NCI-H82 (cell line): ENCODE measurements at regions not wholly inside any gene's neighbourhood (a gene's known extent, or its start where the extent isn't known, plus 50 kb on each side); places are given as distances from the start of the nearest gene placed in this dataset.
"Not testable (repeated sequence)": the region's sequence is repeated elsewhere in the genome, so short reads cannot be mapped to it uniquely, and the experiment has no call there.

Source experiments
- DNase-seq: peaks from one replicate; lab custom pipeline; 2025; lab: John Stamatoyannopoulos, UW

DNA sequence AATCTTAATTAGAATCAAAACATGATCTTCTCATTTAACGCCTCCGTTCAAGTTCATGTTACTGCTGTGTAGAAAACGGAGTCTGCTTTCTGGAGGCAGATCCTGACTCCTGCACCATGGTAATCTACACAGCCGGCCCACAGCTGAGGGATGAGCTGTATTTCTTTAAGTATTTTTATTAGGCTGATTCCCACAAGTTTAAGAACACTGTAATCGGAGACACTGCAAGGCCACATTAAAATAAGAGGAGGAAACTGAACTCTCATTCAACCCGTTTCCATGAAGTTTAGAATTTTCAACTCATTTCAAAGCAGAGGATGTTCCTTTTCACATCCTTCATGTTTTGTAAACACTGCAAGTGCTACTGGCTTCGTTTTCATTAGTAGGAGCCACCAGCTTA is 372.2 kb downstream of the NFIB start:
- no peak for DNase-seq

GRCh38 chr9:13939701-13940490 is 374.0 kb downstream of the NFIB start:
- no peak for DNase-seq

DNA sequence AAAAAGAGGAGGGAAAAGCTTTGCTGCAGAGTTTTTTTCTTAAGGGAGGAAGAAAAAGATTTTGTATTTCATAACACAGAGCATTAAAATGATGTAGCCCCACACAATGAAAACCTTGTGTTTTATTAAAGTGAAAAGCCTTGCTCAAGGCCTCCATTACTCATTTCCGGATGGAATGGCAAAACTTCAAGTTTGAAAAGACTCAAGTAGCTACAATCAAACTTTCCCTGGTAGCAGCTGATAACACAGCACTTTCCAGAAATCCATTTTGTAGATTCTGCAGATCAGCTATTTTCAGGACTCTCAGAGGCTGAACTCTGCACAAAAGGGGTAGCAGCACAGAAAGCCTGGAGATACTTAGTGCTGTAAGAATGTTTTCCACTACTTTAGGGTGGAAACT is 374.8 kb downstream of the NFIB start:
- no peak for DNase-seq

DNA sequence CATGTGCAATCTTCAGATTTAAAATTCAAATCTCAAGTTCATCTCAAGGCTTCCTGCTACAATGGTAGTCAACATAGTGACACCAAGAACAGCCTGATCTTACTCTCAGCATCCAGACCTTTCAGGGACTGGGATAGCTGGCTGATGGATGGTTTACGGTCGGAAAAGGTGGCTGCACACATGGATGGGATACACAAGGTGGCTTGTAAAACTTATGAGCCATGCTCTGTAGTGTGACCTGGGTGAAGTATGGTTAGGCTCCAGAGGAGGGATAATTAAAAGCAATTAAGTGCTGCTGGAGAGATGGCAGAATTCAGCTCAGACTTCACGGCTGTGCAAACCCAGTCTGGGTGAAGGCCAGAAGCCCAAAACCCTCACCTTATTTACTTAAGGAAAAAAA is 379.5 kb downstream of the NFIB start:
- no peak for DNase-seq

DNA sequence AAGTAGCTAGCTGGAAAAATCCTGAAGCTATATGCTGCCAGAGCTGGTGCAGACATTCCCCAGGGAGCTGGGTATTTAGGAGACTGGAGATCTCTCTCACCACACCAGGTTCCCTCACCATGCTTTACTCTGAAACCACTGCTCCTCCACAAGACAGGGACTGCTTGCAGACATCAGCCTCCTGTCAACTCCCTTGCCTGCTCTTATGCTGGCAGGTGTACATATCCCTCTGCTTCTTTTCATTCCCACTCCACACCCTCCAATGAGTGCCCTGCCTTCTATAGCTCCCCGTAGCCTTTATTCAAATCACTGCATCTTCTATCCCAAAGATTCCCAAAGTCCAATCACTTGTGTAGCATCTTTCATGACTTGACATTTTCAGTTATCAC is 380.7 kb downstream of the NFIB start:
- no peak for DNase-seq

GRCh38 chr9:13932528-13933267 is 381.2 kb downstream of the NFIB start:
- no peak for DNase-seq

- DNase-seq: no peak
Observed at GRCh38 chr9:13929013-13929412, 384.9 kb downstream of the NFIB start.

- no peak for DNase-seq
Observed at GRCh38 chr9:13923381-13923780, 390.6 kb downstream of the NFIB start.

DNA sequence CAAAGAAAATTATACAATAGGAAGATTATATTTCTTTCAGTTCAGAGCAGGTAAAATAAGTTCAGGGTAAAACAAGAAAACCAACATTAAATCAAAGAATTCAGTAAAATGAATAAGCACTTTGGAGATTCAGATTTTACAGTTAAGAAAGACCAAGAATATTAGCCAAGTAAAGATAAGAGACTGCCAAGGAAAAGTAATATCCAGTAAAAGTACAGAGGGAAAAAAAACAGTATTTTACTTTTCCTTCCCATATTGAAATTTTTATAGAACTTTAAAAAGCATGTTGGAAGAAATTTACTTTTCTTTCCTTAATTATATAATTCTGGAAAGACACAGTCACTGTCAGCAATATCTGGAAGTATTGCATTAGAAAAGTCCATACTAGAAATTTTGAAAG is 393.4 kb downstream of the NFIB start:
- no peak for DNase-seq

GRCh38 chr9:13919401-13919800 is 394.5 kb downstream of the NFIB start:
- no peak for DNase-seq

DNA sequence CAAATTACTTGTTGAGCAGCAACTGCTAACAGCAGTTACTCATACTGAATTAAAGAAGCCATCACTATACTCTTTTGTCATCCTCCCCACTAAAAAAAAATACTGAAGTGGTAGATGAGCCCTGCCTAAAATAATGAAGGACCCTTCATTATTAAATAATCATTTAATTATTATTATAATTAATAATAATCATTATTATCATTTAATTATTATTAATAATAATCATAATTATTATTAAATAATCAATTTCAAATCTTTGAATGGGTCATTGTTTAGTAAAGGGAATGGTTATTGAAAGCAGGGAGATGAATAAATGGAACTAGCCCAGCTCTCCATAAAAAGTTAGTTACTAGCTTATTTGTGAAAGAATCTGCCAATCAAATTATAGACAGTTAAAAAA is 396.4 kb downstream of the NFIB start:
- DNase-seq: no peak

GRCh38 chr9:13915591-13916301 is 398.2 kb downstream of the NFIB start:
- no peak for DNase-seq

DNA sequence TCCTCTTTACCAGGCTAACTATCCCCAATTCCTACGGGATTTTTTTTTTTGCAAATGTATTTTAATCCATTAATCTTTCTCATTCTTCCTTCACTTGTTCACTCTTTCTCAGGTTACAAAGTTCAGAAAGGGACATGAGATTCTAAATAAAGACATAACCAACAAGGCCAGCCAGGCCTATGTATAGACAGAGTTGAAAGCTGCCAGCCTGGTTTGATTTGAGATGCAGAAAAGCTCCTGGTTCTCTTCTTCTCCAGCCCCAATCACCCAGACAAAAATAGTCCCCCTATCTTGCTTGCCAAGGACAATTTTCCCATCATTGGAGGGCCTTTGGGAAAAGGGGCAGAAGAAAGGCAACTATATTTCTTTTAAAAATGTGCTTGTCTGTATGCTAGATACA is 398.8 kb downstream of the NFIB start:
- no peak for DNase-seq

GRCh38 chr9:13911473-13911872 is 402.5 kb downstream of the NFIB start:
- DNase-seq: no peak

- DNase-seq: not testable (repeated sequence)
Observed at GRCh38 chr9:13907842-13908241, 406.1 kb downstream of the NFIB start.

DNA sequence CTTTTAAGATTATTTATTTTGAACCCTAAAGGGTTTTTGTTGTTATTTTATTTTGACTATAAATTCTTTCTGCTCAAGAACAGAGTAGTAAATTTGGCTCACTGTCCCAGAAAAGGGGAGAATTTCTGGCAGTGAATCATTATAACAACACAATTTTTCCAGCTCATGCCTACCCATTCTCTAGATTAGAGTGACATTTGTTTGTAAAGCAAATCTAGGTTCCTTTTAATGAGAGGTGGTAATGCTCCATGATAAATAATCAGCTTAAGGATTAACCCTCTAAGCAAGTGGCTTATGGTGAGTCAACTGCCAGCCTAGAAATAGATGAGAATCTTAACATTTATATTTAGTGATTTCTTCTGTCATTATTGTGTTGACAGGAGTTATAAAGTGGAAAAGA is 409.2 kb downstream of the NFIB start:
- DNase-seq: peak; percentile 87

GRCh38 chr9:13904311-13904710 is 409.6 kb downstream of the NFIB start:
- peak; percentile 6 for DNase-seq

DNA sequence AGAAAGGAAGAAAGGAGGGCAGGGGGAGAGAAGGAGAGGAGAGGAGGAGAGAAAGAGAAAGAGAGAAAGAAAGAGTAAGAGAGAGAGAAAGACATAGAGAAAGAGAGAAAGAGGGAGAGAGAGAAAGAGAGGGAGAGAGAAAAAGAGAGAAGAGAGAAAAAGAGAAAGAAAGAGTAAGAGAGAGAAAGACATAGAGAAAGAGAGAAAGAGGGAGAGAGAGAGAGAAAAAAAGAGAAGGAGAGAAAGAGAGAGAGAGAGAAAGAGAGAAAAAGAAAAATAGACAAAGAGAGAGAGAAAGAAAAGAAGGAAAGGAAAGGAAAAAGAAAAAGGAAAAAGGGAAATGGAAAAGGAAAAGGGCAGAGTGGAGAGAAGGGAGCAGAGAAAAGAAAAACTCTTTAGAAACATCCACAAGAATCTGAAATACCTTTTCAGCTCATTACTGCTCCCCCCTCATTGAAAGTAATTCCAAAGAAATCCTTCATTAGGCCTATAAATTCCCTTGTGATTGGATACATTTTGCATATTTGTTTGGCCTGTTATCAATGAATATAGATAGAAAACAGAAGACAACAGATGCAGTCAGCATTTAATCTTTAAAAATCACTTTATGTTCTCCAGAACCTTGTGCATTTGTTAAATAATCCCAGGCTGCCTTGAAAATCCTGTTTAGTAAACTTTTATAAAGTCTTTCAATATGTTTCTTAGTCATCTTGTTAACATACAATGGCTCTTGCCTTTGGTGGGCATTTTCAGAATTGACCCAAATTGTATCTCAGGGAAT is 411.5 kb downstream of the NFIB start:
- no peak for DNase-seq

GRCh38 chr9:13901176-13901575 is 412.8 kb downstream of the NFIB start:
- DNase-seq: no peak

GRCh38 chr9:13900449-13900848 is 413.5 kb downstream of the NFIB start:
- peak; percentile 7 for DNase-seq

DNA sequence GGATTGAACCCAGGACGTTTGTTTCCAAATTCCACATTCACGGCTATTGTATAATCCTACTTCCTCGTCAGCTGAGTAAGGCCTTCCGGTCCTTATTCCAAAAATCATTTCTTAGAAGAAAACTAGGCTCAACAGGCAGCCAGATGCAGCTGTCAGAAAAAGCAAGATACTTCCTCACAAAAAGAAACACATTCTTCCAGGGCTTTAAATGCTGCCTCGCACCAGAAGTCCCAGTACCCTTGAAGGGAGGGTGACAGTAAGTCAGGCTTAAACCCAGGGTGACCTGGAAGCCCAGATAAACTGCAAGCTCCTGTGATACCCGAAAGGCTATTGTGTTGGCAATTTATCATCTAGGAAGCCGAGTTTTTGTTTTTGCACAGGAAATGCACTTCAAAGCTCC is 414.0 kb downstream of the NFIB start:
- DNase-seq: peak; percentile 26

- DNase-seq: no peak
Observed at GRCh38 chr9:13898957-13899356, 415.0 kb downstream of the NFIB start.
